OCI-LY1 (cell line): ENCODE measurements at regions not wholly inside any gene's neighbourhood (a gene's known extent, or its start where the extent isn't known, plus 50 kb on each side); places are given as distances from the start of the nearest gene placed in this dataset.

ENCODE experiments used
- H2AFZ ChIP-seq: fragments of 200-600 bp; sonication (generic), shearing (Covaris generic); 2 replicates; pipeline ENCODE4 v1.6.0; 2014; ENCODE audit warnings: antibody characterized with exemption, mild to moderate bottlenecking, low read length
- H3F3A ChIP-seq: fragments of 200-600 bp; sonication (generic), shearing (Covaris generic); 2 replicates; pipeline ENCODE4 v1.6.0; 2014; ENCODE audit warnings: mild to moderate bottlenecking, antibody characterized with exemption, low read length, moderate library complexity; ENCODE audit not compliant: insufficient read depth
- H3K27ac ChIP-seq: fragments of 200-600 bp; sonication (generic); 2 replicates; pipeline ENCODE4 v1.5.1; 2014; ENCODE audit warnings: low read length, mixed run types, mild to moderate bottlenecking, low read depth; ENCODE audit not compliant: poor library complexity, severe bottlenecking
- H3K27me3 ChIP-seq: fragments of 200-600 bp; sonication (generic); 2 replicates; pipeline ENCODE4 v1.6.0; 2014; ENCODE audit warnings: antibody characterized with exemption, mild to moderate bottlenecking, low read length, moderate library complexity; ENCODE audit not compliant: insufficient read depth
- H3K36me3 ChIP-seq: fragments of 200-600 bp; sonication (generic); 2 replicates; pipeline ENCODE4 v1.6.1; 2014; ENCODE audit warnings: mild to moderate bottlenecking, antibody characterized with exemption, low read length, moderate library complexity, mixed read lengths; ENCODE audit not compliant: insufficient read depth
- H3K4me1 ChIP-seq: fragments of 200-600 bp; sonication (generic); 2 replicates; pipeline ENCODE4 v1.5.1; 2014; ENCODE audit warnings: mild to moderate bottlenecking, low read length, moderate library complexity; ENCODE audit not compliant: insufficient read depth, severe bottlenecking
- H3K4me2 ChIP-seq: fragments of 200-600 bp; sonication (generic), shearing (Covaris generic); 2 replicates; pipeline ENCODE4 v1.6.1; 2014; ENCODE audit warnings: low read length
- H3K4me3 ChIP-seq: fragments of 200-600 bp; sonication (generic); 2 replicates; pipeline ENCODE4 v1.5.1; 2014; ENCODE audit warnings: low read length, low read depth, mild to moderate bottlenecking, mixed read lengths; ENCODE audit not compliant: poor library complexity, severe bottlenecking
- H3K79me2 ChIP-seq: fragments of 200-600 bp; shearing (Covaris generic); 2 replicates; pipeline ENCODE4 v1.6.1; 2016; ENCODE audit warnings: mixed run types, low read length, mixed read lengths; ENCODE audit not compliant: insufficient read depth
- H3K9ac ChIP-seq: fragments of 200-600 bp; sonication (generic), shearing (Covaris generic); 2 replicates; pipeline ENCODE4 v1.6.1; 2014; ENCODE audit warnings: mild to moderate bottlenecking, low read length, mixed read lengths
- H3K9me2 ChIP-seq: fragments of 200-600 bp; sonication (generic), shearing (Covaris generic); 2 replicates; pipeline ENCODE4 v1.6.1; 2014; ENCODE audit warnings: low read depth, mild to moderate bottlenecking, low read length, mixed read lengths
- H3K9me3 ChIP-seq: fragments of 200-600 bp; shearing (Covaris generic); 2 replicates; pipeline ENCODE4 v1.6.1; 2014; ENCODE audit warnings: low read length, mixed read lengths
- H4K20me1 ChIP-seq: fragments of 200-600 bp; sonication (generic), shearing (Covaris generic); 2 replicates; pipeline ENCODE4 v1.6.0; 2016; ENCODE audit warnings: mild to moderate bottlenecking, low read length; ENCODE audit not compliant: insufficient read depth
- CTCF ChIP-seq: fragments of 200-600 bp; sonication (generic), shearing (Covaris generic); IDR thresholded peaks from 2 replicates; pipeline ENCODE4 v1.5.1; 2017; ENCODE audit warnings: mild to moderate bottlenecking, antibody characterized with exemption, low read length, moderate library complexity, mixed read lengths
- EZH2 ChIP-seq: fragments of 200-600 bp; sonication (generic), shearing (Covaris generic); IDR thresholded peaks from 2 replicates; pipeline ENCODE4 v1.8.0; 2017; ENCODE audit warnings: borderline replicate concordance, mixed run types, mild to moderate bottlenecking, antibody characterized with exemption, low read length, moderate library complexity, mixed read lengths

GRCh38 chr5:143605403-143606005, 202.0 kb upstream of the NR3C1 start:
- peak overlapping the region; percentile 43; the same call in 1 of the 2 replicates for H3K4me2 ChIP-seq

GRCh38 chr5:143601917-143602333, 198.4 kb upstream of the NR3C1 start:
- Histone ChIP-seq H3K9ac (no peak overlapping the region), H3K27me3 (no peaks in the 10 kb centered on the region), H4K20me1 (no peaks in the 10 kb centered on the region), H3K27ac (no peak overlapping the region), H3K4me2 (no peak overlapping the region), H3K36me3 (no peaks in the 10 kb centered on the region), H3K4me3 (no peak overlapping the region), H2AFZ (no peak overlapping the region), H3K4me1 (peaks cover 15% of the 10 kb centered on the region), H3K79me2 (no peaks in the 10 kb centered on the region), H3F3A (no peaks in the 10 kb centered on the region), H3K9me2 (no peaks in the 10 kb centered on the region), H3K9me3 (no peaks in the 10 kb centered on the region)
- TF ChIP-seq CTCF (no peak), EZH2 (no peak)

More at GRCh38 chr5:143605403-143606005, 202.0 kb upstream of the NR3C1 start:
- Histone ChIP-seq H4K20me1 (no peaks in the 10 kb centered on the region), H3K9ac (no peak overlapping the region), H3F3A (no peaks in the 10 kb centered on the region), H3K9me3 (0 out of 2 replicates have a peak, but pooled peaks cover 2% of the 10 kb centered on the region), H3K4me1 (peaks cover 15% of the 10 kb centered on the region), H3K27me3 (no peaks in the 10 kb centered on the region), H3K36me3 (no peaks in the 10 kb centered on the region), H2AFZ (0 out of 2 replicates have a peak overlapping the region, but pooled peaks have one; percentile 27), H3K4me3 (no peak overlapping the region), H3K9me2 (no peaks in the 10 kb centered on the region), H3K79me2 (no peaks in the 10 kb centered on the region), H3K27ac (no peak overlapping the region)
- TF ChIP-seq EZH2: no peak
- no peak for TF ChIP-seq CTCF

- no peak overlapping the region for H3K27ac ChIP-seq
- no peak overlapping the region for H3K4me2 ChIP-seq
- TF ChIP-seq CTCF (no peak), EZH2 (no peak)
These were observed 197.9 kb upstream of the NR3C1 start for GRCh38 chr5:143601357-143601756.

More at GRCh38 chr5:143601357-143601756, 197.9 kb upstream of the NR3C1 start:
- Histone ChIP-seq H3K9me2 (no peaks in the 10 kb centered on the region), H3K9me3 (no peaks in the 10 kb centered on the region), H3F3A (no peaks in the 10 kb centered on the region), H2AFZ (no peak overlapping the region), H3K27me3 (no peaks in the 10 kb centered on the region), H3K79me2 (no peaks in the 10 kb centered on the region), H3K4me3 (no peak overlapping the region), H3K36me3 (no peaks in the 10 kb centered on the region), H4K20me1 (no peaks in the 10 kb centered on the region), H3K4me1 (peaks cover 15% of the 10 kb centered on the region), H3K9ac (no peak overlapping the region)
